ENCODE measurements at regions not wholly inside any gene's neighbourhood (a gene's known extent, or its start where the extent isn't known, plus 50 kb on each side); places are given as distances from the start of the nearest gene placed in this dataset.

DNA sequence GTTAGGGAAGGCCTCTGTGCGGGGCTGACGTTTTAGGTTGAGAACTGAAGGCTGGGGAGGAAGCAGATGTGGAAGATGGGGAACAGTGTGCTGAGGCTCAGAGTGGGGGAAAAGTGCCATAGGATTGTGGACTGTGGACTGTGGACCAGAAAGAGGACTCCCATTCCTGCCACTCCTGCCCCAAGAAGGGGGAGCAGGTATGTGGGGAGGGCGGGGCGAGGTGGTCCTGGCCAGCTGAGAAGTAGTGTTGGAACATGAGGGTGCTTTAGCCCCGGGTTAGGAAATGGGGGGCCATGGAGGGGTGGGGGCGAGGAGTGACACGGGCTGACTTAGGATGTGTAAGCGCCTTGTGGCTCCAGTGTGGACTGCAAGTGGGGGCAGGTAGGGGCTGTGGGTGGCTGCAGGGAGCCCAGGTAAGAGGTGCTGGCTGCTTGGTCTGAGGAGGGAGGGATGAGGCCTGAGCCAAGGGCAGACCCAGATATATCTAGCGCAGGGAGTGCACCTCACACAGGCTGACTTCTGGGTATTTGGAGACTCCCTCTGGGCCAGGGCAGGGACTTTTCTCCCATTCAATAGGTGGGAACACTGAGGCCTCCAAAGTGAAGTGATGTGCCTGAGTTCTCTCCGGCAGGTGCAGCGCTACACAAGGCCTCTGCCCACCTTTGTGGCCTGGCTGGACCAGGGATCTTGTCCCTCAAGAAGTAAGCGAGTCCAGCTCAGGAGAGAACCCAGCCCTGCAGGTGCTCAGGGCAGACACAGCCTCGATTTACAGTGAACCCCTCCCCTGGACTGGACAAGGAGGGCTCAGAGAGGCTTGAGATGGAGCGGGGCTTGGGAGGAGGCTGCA, 76.6 kb upstream of the TOX2 start:
- TF ChIP-seq POLR2AphosphoS5 (IDR thresholded peaks at IDR 0.05; ENCODE audit: low read depth) (no peak), CTCF (conservative IDR thresholded peaks at IDR 0.05; ENCODE audit: low read depth in 2 of 2) (no peak), CREB1 (CRISPR knock-in tag; IDR thresholded peaks at IDR 0.05; ENCODE audit: low read depth) (no peak), STAT1 (IDR thresholded peaks at IDR 0.05; ENCODE audit: unreplicated experiment) (no peak), EZH2 (IDR thresholded peaks at IDR 0.05; ENCODE audit: low read depth, unreplicated experiment) (no peak), EZH2phosphoT487 (IDR thresholded peaks at IDR 0.05; ENCODE audit: unreplicated experiment) (no peak), ZNF331 (CRISPR knock-in tag; IDR thresholded peaks at IDR 0.05; ENCODE audit: low read depth) (no peak), ZNF462 (CRISPR knock-in tag; IDR thresholded peaks at IDR 0.05) (no peak), NANOG (IDR thresholded peaks at IDR 0.05; ENCODE audit: borderline replicate concordance) (no peak), ZNF114 (CRISPR knock-in tag; IDR thresholded peaks at IDR 0.05) (no peak), JUNB (IDR thresholded peaks at IDR 0.05; ENCODE audit: unreplicated experiment) (no peak)
- TF ChIP-seq, protein P1, sequence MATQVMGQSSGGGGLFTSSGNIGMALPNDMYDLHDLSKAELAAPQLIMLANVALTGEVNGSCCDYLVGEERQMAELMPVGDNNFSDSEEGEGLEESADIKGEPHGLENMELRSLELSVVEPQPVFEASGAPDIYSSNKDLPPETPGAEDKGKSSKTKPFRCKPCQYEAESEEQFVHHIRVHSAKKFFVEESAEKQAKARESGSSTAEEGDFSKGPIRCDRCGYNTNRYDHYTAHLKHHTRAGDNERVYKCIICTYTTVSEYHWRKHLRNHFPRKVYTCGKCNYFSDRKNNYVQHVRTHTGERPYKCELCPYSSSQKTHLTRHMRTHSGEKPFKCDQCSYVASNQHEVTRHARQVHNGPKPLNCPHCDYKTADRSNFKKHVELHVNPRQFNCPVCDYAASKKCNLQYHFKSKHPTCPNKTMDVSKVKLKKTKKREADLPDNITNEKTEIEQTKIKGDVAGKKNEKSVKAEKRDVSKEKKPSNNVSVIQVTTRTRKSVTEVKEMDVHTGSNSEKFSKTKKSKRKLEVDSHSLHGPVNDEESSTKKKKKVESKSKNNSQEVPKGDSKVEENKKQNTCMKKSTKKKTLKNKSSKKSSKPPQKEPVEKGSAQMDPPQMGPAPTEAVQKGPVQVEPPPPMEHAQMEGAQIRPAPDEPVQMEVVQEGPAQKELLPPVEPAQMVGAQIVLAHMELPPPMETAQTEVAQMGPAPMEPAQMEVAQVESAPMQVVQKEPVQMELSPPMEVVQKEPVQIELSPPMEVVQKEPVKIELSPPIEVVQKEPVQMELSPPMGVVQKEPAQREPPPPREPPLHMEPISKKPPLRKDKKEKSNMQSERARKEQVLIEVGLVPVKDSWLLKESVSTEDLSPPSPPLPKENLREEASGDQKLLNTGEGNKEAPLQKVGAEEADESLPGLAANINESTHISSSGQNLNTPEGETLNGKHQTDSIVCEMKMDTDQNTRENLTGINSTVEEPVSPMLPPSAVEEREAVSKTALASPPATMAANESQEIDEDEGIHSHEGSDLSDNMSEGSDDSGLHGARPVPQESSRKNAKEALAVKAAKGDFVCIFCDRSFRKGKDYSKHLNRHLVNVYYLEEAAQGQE (IDR thresholded peaks at IDR 0.05; ENCODE audit: unreplicated experiment), result no peak
- TF ChIP-seq, protein P2, sequence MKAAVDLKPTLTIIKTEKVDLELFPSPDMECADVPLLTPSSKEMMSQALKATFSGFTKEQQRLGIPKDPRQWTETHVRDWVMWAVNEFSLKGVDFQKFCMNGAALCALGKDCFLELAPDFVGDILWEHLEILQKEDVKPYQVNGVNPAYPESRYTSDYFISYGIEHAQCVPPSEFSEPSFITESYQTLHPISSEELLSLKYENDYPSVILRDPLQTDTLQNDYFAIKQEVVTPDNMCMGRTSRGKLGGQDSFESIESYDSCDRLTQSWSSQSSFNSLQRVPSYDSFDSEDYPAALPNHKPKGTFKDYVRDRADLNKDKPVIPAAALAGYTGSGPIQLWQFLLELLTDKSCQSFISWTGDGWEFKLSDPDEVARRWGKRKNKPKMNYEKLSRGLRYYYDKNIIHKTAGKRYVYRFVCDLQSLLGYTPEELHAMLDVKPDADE (IDR thresholded peaks at IDR 0.05), result no peak
